ENCODE measurements at regions not wholly inside any gene's neighbourhood (a gene's known extent, or its start where the extent isn't known, plus 50 kb on each side); places are given as distances from the start of the nearest gene placed in this dataset.

DNA sequence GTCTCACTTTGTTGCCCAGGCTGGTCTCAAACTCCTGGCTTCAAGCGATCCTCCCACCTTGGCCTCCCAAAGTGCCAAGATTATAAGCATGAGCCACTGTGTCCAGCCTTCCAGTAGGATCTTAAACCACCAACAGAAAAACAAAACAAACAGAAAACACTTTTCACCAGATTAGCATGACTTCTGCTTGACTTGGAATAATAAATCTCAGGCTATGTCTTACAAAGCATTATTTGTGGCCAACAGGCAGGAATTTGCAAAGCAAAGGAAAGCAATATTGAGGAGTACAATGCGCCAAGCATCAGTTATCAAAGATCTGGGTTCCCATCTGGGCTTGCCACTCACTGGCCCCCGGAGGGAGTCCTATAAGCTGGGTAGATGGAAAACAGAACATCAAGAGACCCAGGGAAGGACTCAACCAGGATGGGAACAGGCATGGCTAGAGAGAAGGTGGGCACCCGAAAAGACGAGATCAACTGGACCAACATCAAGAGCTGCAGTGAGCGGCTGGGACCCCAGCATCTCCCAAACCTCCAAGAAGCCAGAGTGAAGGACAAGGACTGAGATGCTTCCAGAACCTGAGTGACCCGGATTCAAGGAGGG lies 101.2 kb downstream of the TMEM30B start:
- H2AFZ ChIP-seq = no peak overlapping the region
- TF ChIP-seq POLR2AphosphoS5 (IDR thresholded peaks at IDR 0.05; ENCODE audit: low read depth) (no peak), EZH2 (IDR thresholded peaks at IDR 0.05; ENCODE audit: low read depth, unreplicated experiment) (no peak), STAT1 (IDR thresholded peaks at IDR 0.05; ENCODE audit: unreplicated experiment) (no peak), CREB1 (CRISPR knock-in tag; IDR thresholded peaks at IDR 0.05; ENCODE audit: low read depth) (no peak), CTCF (conservative IDR thresholded peaks at IDR 0.05; ENCODE audit: low read depth in 2 of 2) (no peak), JUNB (IDR thresholded peaks at IDR 0.05; ENCODE audit: unreplicated experiment) (no peak), ZNF114 (CRISPR knock-in tag; IDR thresholded peaks at IDR 0.05) (no peak), REST (IDR thresholded peaks at IDR 0.05; ENCODE audit: unreplicated experiment) (no peak), EZH2phosphoT487 (IDR thresholded peaks at IDR 0.05; ENCODE audit: unreplicated experiment) (no peak), NANOG (IDR thresholded peaks at IDR 0.05; ENCODE audit: borderline replicate concordance) (no peak)
- TF ChIP-seq, protein P1, sequence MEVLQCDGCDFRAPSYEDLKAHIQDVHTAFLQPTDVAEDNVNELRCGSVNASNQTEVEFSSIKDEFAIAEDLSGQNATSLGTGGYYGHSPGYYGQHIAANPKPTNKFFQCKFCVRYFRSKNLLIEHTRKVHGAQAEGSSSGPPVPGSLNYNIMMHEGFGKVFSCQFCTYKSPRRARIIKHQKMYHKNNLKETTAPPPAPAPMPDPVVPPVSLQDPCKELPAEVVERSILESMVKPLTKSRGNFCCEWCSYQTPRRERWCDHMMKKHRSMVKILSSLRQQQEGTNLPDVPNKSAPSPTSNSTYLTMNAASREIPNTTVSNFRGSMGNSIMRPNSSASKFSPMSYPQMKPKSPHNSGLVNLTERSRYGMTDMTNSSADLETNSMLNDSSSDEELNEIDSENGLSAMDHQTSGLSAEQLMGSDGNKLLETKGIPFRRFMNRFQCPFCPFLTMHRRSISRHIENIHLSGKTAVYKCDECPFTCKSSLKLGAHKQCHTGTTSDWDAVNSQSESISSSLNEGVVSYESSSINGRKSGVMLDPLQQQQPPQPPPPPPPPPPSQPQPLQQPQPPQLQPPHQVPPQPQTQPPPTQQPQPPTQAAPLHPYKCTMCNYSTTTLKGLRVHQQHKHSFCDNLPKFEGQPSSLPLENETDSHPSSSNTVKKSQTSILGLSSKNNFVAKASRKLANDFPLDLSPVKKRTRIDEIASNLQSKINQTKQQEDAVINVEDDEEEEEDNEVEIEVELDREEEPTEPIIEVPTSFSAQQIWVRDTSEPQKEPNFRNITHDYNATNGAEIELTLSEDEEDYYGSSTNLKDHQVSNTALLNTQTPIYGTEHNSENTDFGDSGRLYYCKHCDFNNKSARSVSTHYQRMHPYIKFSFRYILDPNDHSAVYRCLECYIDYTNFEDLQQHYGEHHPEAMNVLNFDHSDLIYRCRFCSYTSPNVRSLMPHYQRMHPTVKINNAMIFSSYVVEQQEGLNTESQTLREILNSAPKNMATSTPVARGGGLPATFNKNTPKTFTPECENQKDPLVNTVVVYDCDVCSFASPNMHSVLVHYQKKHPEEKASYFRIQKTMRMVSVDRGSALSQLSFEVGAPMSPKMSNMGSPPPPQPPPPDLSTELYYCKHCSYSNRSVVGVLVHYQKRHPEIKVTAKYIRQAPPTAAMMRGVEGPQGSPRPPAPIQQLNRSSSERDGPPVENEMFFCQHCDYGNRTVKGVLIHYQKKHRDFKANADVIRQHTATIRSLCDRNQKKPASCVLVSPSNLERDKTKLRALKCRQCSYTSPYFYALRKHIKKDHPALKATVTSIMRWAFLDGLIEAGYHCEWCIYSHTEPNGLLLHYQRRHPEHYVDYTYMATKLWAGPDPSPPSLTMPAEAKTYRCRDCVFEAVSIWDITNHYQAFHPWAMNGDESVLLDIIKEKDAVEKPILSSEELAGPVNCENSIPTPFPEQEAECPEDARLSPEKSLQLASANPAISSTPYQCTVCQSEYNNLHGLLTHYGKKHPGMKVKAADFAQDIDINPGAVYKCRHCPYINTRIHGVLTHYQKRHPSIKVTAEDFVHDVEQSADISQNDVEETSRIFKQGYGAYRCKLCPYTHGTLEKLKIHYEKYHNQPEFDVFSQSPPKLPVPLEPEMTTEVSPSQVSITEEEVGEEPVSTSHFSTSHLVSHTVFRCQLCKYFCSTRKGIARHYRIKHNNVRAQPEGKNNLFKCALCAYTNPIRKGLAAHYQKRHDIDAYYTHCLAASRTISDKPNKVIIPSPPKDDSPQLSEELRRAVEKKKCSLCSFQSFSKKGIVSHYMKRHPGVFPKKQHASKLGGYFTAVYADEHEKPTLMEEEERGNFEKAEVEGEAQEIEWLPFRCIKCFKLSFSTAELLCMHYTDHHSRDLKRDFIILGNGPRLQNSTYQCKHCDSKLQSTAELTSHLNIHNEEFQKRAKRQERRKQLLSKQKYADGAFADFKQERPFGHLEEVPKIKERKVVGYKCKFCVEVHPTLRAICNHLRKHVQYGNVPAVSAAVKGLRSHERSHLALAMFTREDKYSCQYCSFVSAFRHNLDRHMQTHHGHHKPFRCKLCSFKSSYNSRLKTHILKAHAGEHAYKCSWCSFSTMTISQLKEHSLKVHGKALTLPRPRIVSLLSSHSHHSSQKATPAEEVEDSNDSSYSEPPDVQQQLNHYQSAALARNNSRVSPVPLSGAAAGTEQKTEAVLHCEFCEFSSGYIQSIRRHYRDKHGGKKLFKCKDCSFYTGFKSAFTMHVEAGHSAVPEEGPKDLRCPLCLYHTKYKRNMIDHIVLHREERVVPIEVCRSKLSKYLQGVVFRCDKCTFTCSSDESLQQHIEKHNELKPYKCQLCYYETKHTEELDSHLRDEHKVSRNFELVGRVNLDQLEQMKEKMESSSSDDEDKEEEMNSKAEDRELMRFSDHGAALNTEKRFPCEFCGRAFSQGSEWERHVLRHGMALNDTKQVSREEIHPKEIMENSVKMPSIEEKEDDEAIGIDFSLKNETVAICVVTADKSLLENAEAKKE (CRISPR knock-in tag; IDR thresholded peaks at IDR 0.05) = no peak
- H3K4me3 Mint-ChIP-seq = no peak overlapping the region
- H4K20me1 ChIP-seq (replicated peaks; ENCODE audit: insufficient read depth) = no peaks in the 10 kb centered on the region
- H3K27me3 Mint-ChIP-seq (ENCODE audit: insufficient read depth, low read depth, poor library complexity) = peaks cover 10% of the 10 kb centered on the region
- H3K4me1 ChIP-seq (ENCODE audit: insufficient read depth) = peaks cover 27% of the 10 kb centered on the region
- H3K36me3 ChIP-seq (ENCODE audit: insufficient read depth) = no peaks in the 10 kb centered on the region
- ATAC-seq = no peak
- no peak overlapping the region for H3K4me3 ChIP-seq
- no peak overlapping the region for H3K4me2 ChIP-seq
- DNase-seq (ENCODE audit: low spot score) = no peak
- no peaks in the 10 kb centered on the region for H3K9me3 Mint-ChIP-seq
- H3F3A ChIP-seq (replicated peaks; ENCODE audit: low read depth) = peaks cover 4% of the 10 kb centered on the region; the same call in 1 of the 2 replicates
- H3K27ac ChIP-seq (ENCODE audit: low read depth) = no peak overlapping the region
- H3K27me3 ChIP-seq (ENCODE audit: insufficient read depth) = no peaks in the 10 kb centered on the region
- no peaks in the 10 kb centered on the region for H3K36me3 Mint-ChIP-seq (ENCODE audit: low read depth)
- H3K27ac Mint-ChIP-seq = no peak overlapping the region
- peaks cover 15% of the 10 kb centered on the region; the same call in 1 of the 2 replicates for H3K9me2 ChIP-seq (ENCODE audit: insufficient read depth)
- no peaks in the 10 kb centered on the region for H3K79me2 ChIP-seq (replicated peaks; ENCODE audit: insufficient read depth)
- peaks cover 42% of the 10 kb centered on the region for H3K4me1 Mint-ChIP-seq

Data from GM23338 (cell line).